Central memory CD4-positive, alpha-beta T cell (primary cell): ENCODE measurements at regions not wholly inside any gene's neighbourhood (a gene's known extent, or its start where the extent isn't known, plus 50 kb on each side); places are given as distances from the start of the nearest gene placed in this dataset.
"Not testable (repeated sequence)": the region's sequence is repeated elsewhere in the genome, so short reads cannot be mapped to it uniquely, and the experiment has no call there.

Experiments used
- DNase-seq: peaks from one replicate; pipeline ENCODE4 v3.0.0; 2022

- DNase-seq = no peak
Measured at GRCh38 chrX:94041881-94042280, 367.9 kb downstream of the FAM133A start.

- DNase-seq = no peak
Measured at GRCh38 chrX:94045724-94046123, 371.7 kb downstream of the FAM133A start.

- DNase-seq = no peak
Measured at GRCh38 chrX:94051926-94052325, 377.9 kb downstream of the FAM133A start.

GRCh38 chrX:94053575-94053974, 379.6 kb downstream of the FAM133A start:
- DNase-seq = peak; percentile 2

GRCh38 chrX:94057385-94057784, 383.4 kb downstream of the FAM133A start:
- DNase-seq = no peak

GRCh38 chrX:94058728-94059382, 384.8 kb downstream of the FAM133A start:
- no peak for DNase-seq

- no peak for DNase-seq
Measured at GRCh38 chrX:94065091-94065490, 391.1 kb downstream of the FAM133A start.

- DNase-seq = no peak
Measured at GRCh38 chrX:94089149-94089548, 415.1 kb downstream of the FAM133A start.

- no peak for DNase-seq
Measured at GRCh38 chrX:94097868-94098267, 423.9 kb downstream of the FAM133A start.

GRCh38 chrX:94107981-94108380, 434.0 kb downstream of the FAM133A start:
- DNase-seq = no peak

GRCh38 chrX:94114362-94114761, 440.4 kb downstream of the FAM133A start:
- DNase-seq = no peak

GRCh38 chrX:94121799-94122198, 447.8 kb downstream of the FAM133A start:
- no peak for DNase-seq

- DNase-seq = no peak
Measured at GRCh38 chrX:94123062-94123461, 449.1 kb downstream of the FAM133A start.

GRCh38 chrX:94162971-94163370, 489.0 kb downstream of the FAM133A start:
- DNase-seq = no peak

GRCh38 chrX:94178145-94178788, 504.3 kb downstream of the FAM133A start:
- DNase-seq = no peak

- DNase-seq = no peak
Measured at GRCh38 chrX:94204524-94204923, 530.5 kb downstream of the FAM133A start.

GRCh38 chrX:94216738-94217137, 542.7 kb downstream of the FAM133A start:
- no peak for DNase-seq

GRCh38 chrX:94252211-94252610, 578.2 kb downstream of the FAM133A start:
- no peak for DNase-seq

GRCh38 chrX:94256396-94256795, 582.4 kb downstream of the FAM133A start:
- no peak for DNase-seq

- DNase-seq = no peak
Measured at GRCh38 chrX:94265323-94265722, 591.3 kb downstream of the FAM133A start.

GRCh38 chrX:94288325-94288724, 614.3 kb downstream of the FAM133A start:
- no peak for DNase-seq

- DNase-seq = no peak
Measured at GRCh38 chrX:94288972-94289371, 615.0 kb downstream of the FAM133A start.

GRCh38 chrX:94302446-94302845, 628.4 kb downstream of the FAM133A start:
- no peak for DNase-seq

GRCh38 chrX:94329182-94329581, 655.2 kb downstream of the FAM133A start:
- no peak for DNase-seq

GRCh38 chrX:94341730-94342129, 667.7 kb downstream of the FAM133A start:
- not testable (repeated sequence) for DNase-seq
